Right cardiac atrium (tissue), 5 donors: ENCODE measurements at regions not wholly inside any gene's neighbourhood (a gene's known extent, or its start where the extent isn't known, plus 50 kb on each side); places are given as distances from the start of the nearest gene placed in this dataset.

Experiments
- ATAC-seq, 2 donors: fragments of 200-7000 bp; cut with Tn5 transposase; one replicate each; pipeline versions ENCODE4 v1.8.0 to v1.9.1; 2020; ENCODE audit warnings: moderate library complexity in 2 of 2, mild to moderate bottlenecking in 1 of 2
- DNase-seq, 3 donors: peaks; one replicate each; pipeline ENCODE4 v3.0.0-alpha.2; 2020
- H3K27ac ChIP-seq: one replicate; pipeline ENCODE4 v1.5.1; 2013; ENCODE audit warnings: mild to moderate bottlenecking, low read length, control low read depth, moderate library complexity
- H3K27me3 ChIP-seq: one replicate; pipeline ENCODE4 v1.6.1; 2013; ENCODE audit not compliant: control insufficient read depth, insufficient read depth
- H3K4me1 ChIP-seq: one replicate; pipeline ENCODE4 v1.6.1; 2013; ENCODE audit warnings: low read length; ENCODE audit not compliant: control insufficient read depth, insufficient read depth
- H3K4me3 ChIP-seq: one replicate; pipeline ENCODE4 v1.5.1; 2013; ENCODE audit warnings: low read length, control low read depth
- H3K9me3 ChIP-seq: one replicate; pipeline ENCODE4 v1.6.1; 2013; ENCODE audit warnings: low read length; ENCODE audit not compliant: control insufficient read depth
- WGBS: extraction: QIAGEN DNeasy Blood & Tissue Kit; methylation state at CpG from one replicate; pipeline ENCODE4 v1.1.7; 2013; 5-methylcytosine and 5-hydroxymethylcytosine counted together
- intact Hi-C, 4 donors: fragments of 100-400 bp; cut with DNase I; formaldehyde crosslinking; loops; one replicate each; pipeline versions ENCODE4 v1.11.0 to v1.14.0; 2022 to 2023
- donor health status: healthy with polysubstance abuse.
- donor health status: DM: no; HTN: yes; CAD: no.
- donor health status: DM: no; HTN: no; CAD: no.
- donor health status: DM: no; HTN: yes; CAD: no; lungs with severe emphysema.
- donor health status: DM: yes; HTN: yes; CAD: no.

GRCh38 chr3:160622263-160623045, 54.5 kb upstream of the ARL14 start:
- WGBS: 44% methylated on average over 2 of the region's 2 CpGs
- Histone ChIP-seq H3K4me1 (no peaks in the 10 kb centered on the region), H3K4me3 (no peak overlapping the region), H3K27ac (no peak overlapping the region), H3K9me3 (no peaks in the 10 kb centered on the region), H3K27me3 (no peaks in the 10 kb centered on the region)
- intact Hi-C loops: no loop called here
- ATAC-seq (no peak), DNase-seq (no peak)

GRCh38 chr3:160618878-160619277, 53.5 kb upstream of the KPNA4 start:
- Histone ChIP-seq H3K9me3 (no peaks in the 10 kb centered on the region), H3K4me1 (peaks cover 1% of the 10 kb centered on the region), H3K4me3 (no peak overlapping the region), H3K27me3 (no peaks in the 10 kb centered on the region), H3K27ac (no peak overlapping the region)
- intact Hi-C loops: no loop called here
- WGBS: 58% methylated on average over 3 of the region's 3 CpGs
- no peak for DNase-seq
- no peak for ATAC-seq

GRCh38 chr3:160618363-160618762, 53.0 kb upstream of the KPNA4 start:
- H3K27ac ChIP-seq: no peak overlapping the region
- intact Hi-C loops: no loop called here
- peaks cover 1% of the 10 kb centered on the region for H3K4me1 ChIP-seq
- no peaks in the 10 kb centered on the region for H3K9me3 ChIP-seq
- no peak for ATAC-seq
- no peaks in the 10 kb centered on the region for H3K27me3 ChIP-seq
- no peak overlapping the region for H3K4me3 ChIP-seq
- 48% methylated on average over 4 of the region's 4 CpGs for WGBS
- DNase-seq: peak in 1 of 3 donors; percentile 21

- intact Hi-C loops: no loop called here
- Histone ChIP-seq H3K4me1 (peaks cover 1% of the 10 kb centered on the region), H3K9me3 (no peaks in the 10 kb centered on the region), H3K27me3 (no peaks in the 10 kb centered on the region), H3K4me3 (no peak overlapping the region), H3K27ac (no peak overlapping the region)
- 55% methylated on average over 2 of the region's 2 CpGs for WGBS
- DNase-seq (no peak), ATAC-seq (no peak)
Measured at GRCh38 chr3:160617636-160618035, 52.3 kb upstream of the KPNA4 start.

GRCh38 chr3:160616716-160617115, 51.3 kb upstream of the KPNA4 start:
- intact Hi-C loops: no loop called here
- no peak overlapping the region for H3K27ac ChIP-seq
- peaks cover 1% of the 10 kb centered on the region for H3K4me1 ChIP-seq
- 61% methylated on average over 2 of the region's 2 CpGs for WGBS
- ATAC-seq: peak; percentile 51 to 69
- H3K9me3 ChIP-seq: no peaks in the 10 kb centered on the region
- no peak for DNase-seq
- no peak overlapping the region for H3K4me3 ChIP-seq
- no peaks in the 10 kb centered on the region for H3K27me3 ChIP-seq

GRCh38 chr3:160616311-160616710, 50.9 kb upstream of the KPNA4 start:
- Histone ChIP-seq H3K27ac (no peak overlapping the region), H3K4me3 (no peak overlapping the region), H3K27me3 (no peaks in the 10 kb centered on the region), H3K4me1 (peaks cover 1% of the 10 kb centered on the region), H3K9me3 (no peaks in the 10 kb centered on the region)
- DNase-seq: no peak
- peak in 1 of 2 donors; percentile 35 for ATAC-seq
- intact Hi-C loops: no loop called here
